Parathyroid adenoma (tissue), 2 donors: ENCODE measurements at regions not wholly inside any gene's neighbourhood (a gene's known extent, or its start where the extent isn't known, plus 50 kb on each side); places are given as distances from the start of the nearest gene placed in this dataset.

Experiments used
- H2AFZ ChIP-seq: fragments of 300-600 bp; sonication (generic); one replicate; pipeline ENCODE4 v1.7.0; 2017; ENCODE audit warnings: antibody characterized with exemption, mild to moderate bottlenecking
- H3K27ac ChIP-seq: fragments of 300-600 bp; sonication (generic); one replicate; pipeline ENCODE4 v1.7.0; 2017
- H3K27me3 ChIP-seq: fragments of 300-600 bp; sonication (generic); one replicate; pipeline ENCODE4 v1.7.0; 2017; ENCODE audit warnings: low read length; ENCODE audit not compliant: control insufficient read depth, insufficient read depth
- H3K36me3 ChIP-seq: fragments of 300-600 bp; sonication (generic); one replicate; pipeline ENCODE4 v1.7.0; 2017; ENCODE audit warnings: low read length; ENCODE audit not compliant: control insufficient read depth, insufficient read depth
- H3K4me1 ChIP-seq: fragments of 300-600 bp; sonication (generic); one replicate; pipeline ENCODE4 v1.7.0; 2017; ENCODE audit warnings: control low read depth
- H3K4me2 ChIP-seq: fragments of 300-600 bp; sonication (generic); one replicate; pipeline ENCODE4 v1.7.0; 2017; ENCODE audit warnings: low read length
- H3K4me3 ChIP-seq: fragments of 300-600 bp; sonication (generic); one replicate; pipeline ENCODE4 v1.7.0; 2017; ENCODE audit warnings: low read depth, low read length
- H3K79me2 ChIP-seq: fragments of 300-600 bp; sonication (generic); one replicate; pipeline ENCODE4 v1.7.0; 2017; ENCODE audit warnings: control low read depth
- H3K9ac ChIP-seq: fragments of 300-600 bp; sonication (generic); one replicate; pipeline ENCODE4 v1.7.0; 2017; ENCODE audit warnings: mild to moderate bottlenecking
- H3K9me3 ChIP-seq: fragments of 300-600 bp; sonication (generic); one replicate; pipeline ENCODE4 v1.7.0; 2017; ENCODE audit warnings: low read length; ENCODE audit not compliant: control insufficient read depth
- CTCF ChIP-seq: fragments of 300-600 bp; sonication (generic); IDR thresholded peaks from one replicate; pipeline ENCODE4 v1.7.0; 2017; ENCODE audit warnings: antibody characterized with exemption, mild to moderate bottlenecking
- donor health status: primary hyperparathyroidism.

- Histone ChIP-seq H3K4me2 (no peak overlapping the region), H3K4me3 (no peak overlapping the region), H3K79me2 (no peaks in the 10 kb centered on the region), H3K27ac (no peak overlapping the region), H3K9me3 (no peaks in the 10 kb centered on the region), H3K9ac (no peak overlapping the region), H3K4me1 (no peaks in the 10 kb centered on the region), H2AFZ (no peak overlapping the region), H3K27me3 (no peaks in the 10 kb centered on the region), H3K36me3 (no peaks in the 10 kb centered on the region)
- no peak for TF ChIP-seq CTCF
Observed at GRCh38 chr18:1012775-1013174, 108.1 kb downstream of the ADCYAP1 start.

GRCh38 chr18:1013951-1014350 is 109.3 kb downstream of the ADCYAP1 start:
- TF ChIP-seq CTCF, result no peak
- no peak overlapping the region for H3K4me3 ChIP-seq
- H3K36me3 ChIP-seq, result no peaks in the 10 kb centered on the region
- H3K27ac ChIP-seq, result no peak overlapping the region
- no peaks in the 10 kb centered on the region for H3K79me2 ChIP-seq
- H3K4me1 ChIP-seq, result no peaks in the 10 kb centered on the region
- H2AFZ ChIP-seq, result no peak overlapping the region
- no peaks in the 10 kb centered on the region for H3K27me3 ChIP-seq
- H3K9ac ChIP-seq, result no peak overlapping the region
- H3K9me3 ChIP-seq, result no peaks in the 10 kb centered on the region
- no peak overlapping the region for H3K4me2 ChIP-seq

GRCh38 chr18:1014509-1014908 is 109.8 kb downstream of the ADCYAP1 start:
- H3K4me3 ChIP-seq, result no peak overlapping the region
- no peaks in the 10 kb centered on the region for H3K36me3 ChIP-seq
- no peaks in the 10 kb centered on the region for H3K27me3 ChIP-seq
- no peak overlapping the region for H2AFZ ChIP-seq
- no peak overlapping the region for H3K27ac ChIP-seq
- no peak overlapping the region for H3K4me2 ChIP-seq
- no peak overlapping the region for H3K9ac ChIP-seq
- no peaks in the 10 kb centered on the region for H3K9me3 ChIP-seq
- no peaks in the 10 kb centered on the region for H3K79me2 ChIP-seq
- no peak for TF ChIP-seq CTCF
- H3K4me1 ChIP-seq, result no peaks in the 10 kb centered on the region

GRCh38 chr18:1014951-1015624 is 110.4 kb downstream of the ADCYAP1 start:
- H3K27ac ChIP-seq, result no peak overlapping the region
- H3K27me3 ChIP-seq, result no peaks in the 10 kb centered on the region
- H3K4me3 ChIP-seq, result no peak overlapping the region
- no peaks in the 10 kb centered on the region for H3K79me2 ChIP-seq
- no peak overlapping the region for H3K9ac ChIP-seq
- no peak overlapping the region for H3K4me2 ChIP-seq
- no peak for TF ChIP-seq CTCF
- no peak overlapping the region for H2AFZ ChIP-seq
- no peaks in the 10 kb centered on the region for H3K4me1 ChIP-seq
- no peaks in the 10 kb centered on the region for H3K9me3 ChIP-seq
- H3K36me3 ChIP-seq, result no peaks in the 10 kb centered on the region

GRCh38 chr18:1015777-1016176 is 111.1 kb downstream of the ADCYAP1 start:
- Histone ChIP-seq H3K36me3 (no peaks in the 10 kb centered on the region), H3K9ac (no peak overlapping the region), H3K4me3 (no peak overlapping the region), H2AFZ (no peak overlapping the region), H3K9me3 (no peaks in the 10 kb centered on the region), H3K27me3 (no peaks in the 10 kb centered on the region), H3K4me1 (no peaks in the 10 kb centered on the region), H3K4me2 (no peak overlapping the region), H3K27ac (no peak overlapping the region), H3K79me2 (no peaks in the 10 kb centered on the region)
- TF ChIP-seq CTCF, result no peak
